Neural progenitor cell (in vitro differentiated cells): ENCODE measurements at regions not wholly inside any gene's neighbourhood (a gene's known extent, or its start where the extent isn't known, plus 50 kb on each side); places are given as distances from the start of the nearest gene placed in this dataset.

Experiments
- DNase-seq: peaks from one replicate; pipeline ENCODE4 v3.0.0-alpha.2; 2016; ENCODE audit warnings: low spot score
- H2AFZ ChIP-seq: fragments of 200-600 bp; sonication (generic); replicated peaks from 2 replicates; pipeline ENCODE4 v1.6.1; 2016; ENCODE audit warnings: antibody characterized with exemption
- H3F3A ChIP-seq: fragments of 200-600 bp; sonication (generic); 2 replicates; pipeline ENCODE4 v1.6.1; 2016; ENCODE audit warnings: antibody characterized with exemption, low read depth
- H3K27ac ChIP-seq: fragments of 200-600 bp; sonication (generic); 2 replicates; pipeline ENCODE4 v1.5.1; 2016; ENCODE audit warnings: mild to moderate bottlenecking
- H3K27me3 ChIP-seq: fragments of 200-600 bp; sonication (generic); 2 replicates; pipeline ENCODE4 v1.6.1; 2016; ENCODE audit warnings: mild to moderate bottlenecking, moderate library complexity
- H3K36me3 ChIP-seq: fragments of 200-600 bp; sonication (generic); 2 replicates; pipeline ENCODE4 v1.5.1; 2016
- H3K4me1 ChIP-seq: fragments of 200-600 bp; sonication (generic); 2 replicates; pipeline ENCODE4 v1.6.1; 2016; ENCODE audit warnings: mixed run types
- H3K4me2 ChIP-seq: fragments of 200-600 bp; sonication (generic); 2 replicates; pipeline ENCODE4 v1.6.1; 2016
- H3K4me3 ChIP-seq: fragments of 200-600 bp; sonication (generic); 2 replicates; pipeline ENCODE4 v1.5.1; 2016
- H3K79me2 ChIP-seq: fragments of 200-600 bp; sonication (generic); 2 replicates; pipeline ENCODE4 v1.6.1; 2016; ENCODE audit warnings: low read depth
- H3K9ac ChIP-seq: fragments of 200-600 bp; sonication (generic); 2 replicates; pipeline ENCODE4 v1.6.1; 2016
- H3K9me3 ChIP-seq: fragments of 200-600 bp; sonication (generic); 2 replicates; pipeline ENCODE4 v1.5.1; 2016; ENCODE audit warnings: low read depth
- H4K20me1 ChIP-seq: fragments of 200-600 bp; sonication (generic); 2 replicates; pipeline ENCODE4 v1.6.1; 2016; ENCODE audit warnings: low read depth
- H3K27ac Mint-ChIP-seq: 3 replicates; pipeline ENCODE4 v1.8.0; 2021; ENCODE audit warnings: mixed read lengths
- H3K27me3 Mint-ChIP-seq: 2 replicates; pipeline ENCODE4 v1.8.0; 2022; ENCODE audit warnings: low read depth, mild to moderate bottlenecking, inconsistent platforms, moderate library complexity, mixed read lengths; ENCODE audit not compliant: insufficient read depth
- H3K36me3 Mint-ChIP-seq: 3 replicates; pipeline ENCODE4 v1.8.0; 2021; ENCODE audit warnings: mixed read lengths
- H3K4me1 Mint-ChIP-seq: 3 replicates; pipeline ENCODE4 v1.8.0; 2021; ENCODE audit warnings: mixed read lengths
- H3K4me3 Mint-ChIP-seq: 3 replicates; pipeline ENCODE4 v1.8.0; 2021; ENCODE audit warnings: mild to moderate bottlenecking, moderate library complexity, mixed read lengths
- H3K9me3 Mint-ChIP-seq: 3 replicates; pipeline ENCODE4 v1.8.0; 2020; ENCODE audit warnings: mixed read lengths
- CTCF ChIP-seq: fragments of 200-600 bp; sonication (generic); IDR thresholded peaks from 2 replicates; pipeline ENCODE4 v1.5.1; 2017; ENCODE audit warnings: antibody characterized with exemption, mild to moderate bottlenecking
- EZH2 ChIP-seq: fragments of 200-600 bp; sonication (generic); IDR thresholded peaks from 2 replicates; pipeline ENCODE4 v1.6.1; 2017; ENCODE audit warnings: antibody characterized with exemption, mild to moderate bottlenecking, moderate library complexity
- EZH2phosphoT487 ChIP-seq: fragments of 200-600 bp; sonication (generic); IDR thresholded peaks from 2 replicates; pipeline ENCODE4 v1.6.1; 2017; ENCODE audit warnings: antibody characterized with exemption

GRCh38 chr17:77790143-77790829 lies 168.2 kb upstream of the TNRC6C start:
- Mint-ChIP-seq H3K36me3 (no peaks in the 10 kb centered on the region), H3K27me3 (peaks cover 22% of the 10 kb centered on the region)
- H3K9me3 ChIP-seq = no peaks in the 10 kb centered on the region

GRCh38 chr17:77792626-77793025 lies 165.9 kb upstream of the TNRC6C start:
- Mint-ChIP-seq H3K36me3 (no peaks in the 10 kb centered on the region), H3K9me3 (no peaks in the 10 kb centered on the region), H3K4me1 (peaks cover 32% of the 10 kb centered on the region), H3K4me3 (no peak overlapping the region), H3K27ac (peak overlapping the region; percentile 65), H3K27me3 (peaks cover 22% of the 10 kb centered on the region)
- Histone ChIP-seq H3K4me2 (no peak overlapping the region), H3K36me3 (no peaks in the 10 kb centered on the region), H2AFZ (no peak overlapping the region), H3K9ac (no peak overlapping the region), H4K20me1 (no peaks in the 10 kb centered on the region), H3K79me2 (no peaks in the 10 kb centered on the region), H3K4me1 (peaks cover 11% of the 10 kb centered on the region), H3K9me3 (no peaks in the 10 kb centered on the region), H3K27me3 (peaks cover 61% of the 10 kb centered on the region), H3F3A (peaks cover 8% of the 10 kb centered on the region), H3K4me3 (no peak overlapping the region), H3K27ac (no peak overlapping the region)
- no peak for TF ChIP-seq EZH2phosphoT487
- no peak for TF ChIP-seq EZH2
- no peak for DNase-seq

More at GRCh38 chr17:77790143-77790829, 168.2 kb upstream of the TNRC6C start:
- Histone ChIP-seq H3K27ac (no peak overlapping the region), H3K36me3 (no peaks in the 10 kb centered on the region), H2AFZ (peak overlapping the region; percentile 69), H3K4me2 (peak overlapping the region; percentile 41), H3K4me1 (peaks cover 11% of the 10 kb centered on the region), H3K9ac (no peak overlapping the region), H3F3A (peaks cover 18% of the 10 kb centered on the region), H3K79me2 (no peaks in the 10 kb centered on the region), H3K27me3 (peaks cover 84% of the 10 kb centered on the region), H3K4me3 (no peak overlapping the region), H4K20me1 (no peaks in the 10 kb centered on the region)
- DNase-seq = peak; percentile 42
- Mint-ChIP-seq H3K4me3 (peak overlapping the region; percentile 35), H3K9me3 (no peaks in the 10 kb centered on the region), H3K27ac (no peak overlapping the region), H3K4me1 (peaks cover 39% of the 10 kb centered on the region)
- TF ChIP-seq CTCF (no peak), EZH2 (no peak), EZH2phosphoT487 (no peak)

GRCh38 chr17:77793146-77793970 lies 165.1 kb upstream of the TNRC6C start:
- Histone ChIP-seq H3K9me3 (no peaks in the 10 kb centered on the region), H3K27me3 (peaks cover 53% of the 10 kb centered on the region), H2AFZ (no peak overlapping the region), H3F3A (peaks cover 8% of the 10 kb centered on the region), H3K9ac (no peak overlapping the region), H3K27ac (no peak overlapping the region), H4K20me1 (no peaks in the 10 kb centered on the region), H3K4me1 (peaks cover 11% of the 10 kb centered on the region), H3K4me3 (no peak overlapping the region), H3K36me3 (no peaks in the 10 kb centered on the region), H3K79me2 (no peaks in the 10 kb centered on the region), H3K4me2 (no peak overlapping the region)
- peak overlapping the region; percentile 63 for H3K4me3 Mint-ChIP-seq
- H3K4me1 Mint-ChIP-seq = peaks cover 31% of the 10 kb centered on the region
- no peak for TF ChIP-seq EZH2phosphoT487
- TF ChIP-seq CTCF = no peak
- no peak for TF ChIP-seq EZH2
- peak; percentile 41 for DNase-seq
- peaks cover 24% of the 10 kb centered on the region for H3K27me3 Mint-ChIP-seq
- peak overlapping the region; percentile 78 for H3K27ac Mint-ChIP-seq
- H3K36me3 Mint-ChIP-seq = no peaks in the 10 kb centered on the region
- H3K9me3 Mint-ChIP-seq = no peaks in the 10 kb centered on the region

- peaks cover 8% of the 10 kb centered on the region for H3F3A ChIP-seq
- Mint-ChIP-seq H3K4me3 (no peak overlapping the region), H3K27ac (no peak overlapping the region), H3K36me3 (no peaks in the 10 kb centered on the region), H3K9me3 (no peaks in the 10 kb centered on the region), H3K4me1 (peaks cover 31% of the 10 kb centered on the region), H3K27me3 (peaks cover 24% of the 10 kb centered on the region)
- H3K9me3 ChIP-seq = no peaks in the 10 kb centered on the region
- no peak overlapping the region for H3K4me3 ChIP-seq
- peaks cover 48% of the 10 kb centered on the region for H3K27me3 ChIP-seq
- no peak overlapping the region for H3K27ac ChIP-seq
- no peaks in the 10 kb centered on the region for H4K20me1 ChIP-seq
- H2AFZ ChIP-seq = no peak overlapping the region
- H3K9ac ChIP-seq = no peak overlapping the region
- H3K4me2 ChIP-seq = no peak overlapping the region
- H3K36me3 ChIP-seq = no peaks in the 10 kb centered on the region
- H3K79me2 ChIP-seq = no peaks in the 10 kb centered on the region
- peaks cover 11% of the 10 kb centered on the region for H3K4me1 ChIP-seq
- DNase-seq = no peak
- TF ChIP-seq CTCF (no peak), EZH2 (no peak), EZH2phosphoT487 (no peak)
These were observed 164.6 kb upstream of the TNRC6C start for GRCh38 chr17:77793971-77794235.
